Fibroblast of pulmonary artery (primary cell): ENCODE measurements at regions not wholly inside any gene's neighbourhood (a gene's known extent, or its start where the extent isn't known, plus 50 kb on each side); places are given as distances from the start of the nearest gene placed in this dataset.
"Not testable (repeated sequence)": the region's sequence is repeated elsewhere in the genome, so short reads cannot be mapped to it uniquely, and the experiment has no call there.

Experiments
- DNase-seq: peaks from one replicate; pipeline ENCODE4 v3.0.0-alpha.2; 2010; ENCODE audit warnings: low read depth
- H3K4me3 ChIP-seq: replicated peaks from 2 replicates; pipeline ENCODE4 v1.5.1; 2011; ENCODE audit warnings: low read depth, mild to moderate bottlenecking, control low read depth, low read length, moderate library complexity
- TF ChIP-seq, protein P1 (sequence below): IDR thresholded peaks from 2 replicates; pipeline ENCODE4 v1.5.1; 2011; ENCODE audit warnings: mild to moderate bottlenecking, control low read depth, low read length, inconsistent platforms; ENCODE audit errors: missing control alignments

- DNase-seq = no peak
- TF ChIP-seq, protein P1, sequence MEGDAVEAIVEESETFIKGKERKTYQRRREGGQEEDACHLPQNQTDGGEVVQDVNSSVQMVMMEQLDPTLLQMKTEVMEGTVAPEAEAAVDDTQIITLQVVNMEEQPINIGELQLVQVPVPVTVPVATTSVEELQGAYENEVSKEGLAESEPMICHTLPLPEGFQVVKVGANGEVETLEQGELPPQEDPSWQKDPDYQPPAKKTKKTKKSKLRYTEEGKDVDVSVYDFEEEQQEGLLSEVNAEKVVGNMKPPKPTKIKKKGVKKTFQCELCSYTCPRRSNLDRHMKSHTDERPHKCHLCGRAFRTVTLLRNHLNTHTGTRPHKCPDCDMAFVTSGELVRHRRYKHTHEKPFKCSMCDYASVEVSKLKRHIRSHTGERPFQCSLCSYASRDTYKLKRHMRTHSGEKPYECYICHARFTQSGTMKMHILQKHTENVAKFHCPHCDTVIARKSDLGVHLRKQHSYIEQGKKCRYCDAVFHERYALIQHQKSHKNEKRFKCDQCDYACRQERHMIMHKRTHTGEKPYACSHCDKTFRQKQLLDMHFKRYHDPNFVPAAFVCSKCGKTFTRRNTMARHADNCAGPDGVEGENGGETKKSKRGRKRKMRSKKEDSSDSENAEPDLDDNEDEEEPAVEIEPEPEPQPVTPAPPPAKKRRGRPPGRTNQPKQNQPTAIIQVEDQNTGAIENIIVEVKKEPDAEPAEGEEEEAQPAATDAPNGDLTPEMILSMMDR = no peak
- H3K4me3 ChIP-seq = no peak overlapping the region
These were observed 405.5 kb downstream of the UTRN start for GRCh38 chr6:144690666-144691065.

DNA sequence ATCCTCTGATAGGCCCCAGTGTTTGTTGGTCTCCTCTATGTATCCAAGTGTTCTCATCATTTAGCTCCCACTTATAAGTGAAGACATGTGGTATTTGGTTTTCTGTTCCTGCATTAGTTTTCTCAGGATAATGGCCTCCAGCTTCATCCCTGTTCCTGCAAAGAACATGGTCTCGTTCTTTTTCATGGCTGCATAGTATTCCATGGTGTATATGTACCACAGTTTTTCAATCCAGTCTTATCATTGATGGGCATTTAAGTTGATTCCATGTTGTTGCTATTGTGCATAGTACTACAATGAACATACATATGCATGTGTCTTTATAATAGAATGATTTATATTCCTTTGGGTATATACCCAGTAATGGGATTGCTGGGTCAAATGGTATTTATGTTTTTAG lies 406.9 kb downstream of the UTRN start:
- DNase-seq, H3K4me3 ChIP-seq: not testable (repeated sequence)

GRCh38 chr6:144695858-144696533 lies 410.9 kb downstream of the UTRN start:
- TF ChIP-seq, protein P1 = no peak
- DNase-seq = no peak

GRCh38 chr6:144696610-144697368 lies 411.7 kb downstream of the UTRN start:
- peak; percentile 7 for DNase-seq
- TF ChIP-seq, protein P1 = no peak

More at GRCh38 chr6:144695858-144696533, 410.9 kb downstream of the UTRN start:
- no peak overlapping the region for H3K4me3 ChIP-seq

GRCh38 chr6:144697369-144697760 lies 412.2 kb downstream of the UTRN start:
- TF ChIP-seq, protein P1 = no peak
- DNase-seq = no peak
- H3K4me3 ChIP-seq = no peak overlapping the region

More at GRCh38 chr6:144696610-144697368, 411.7 kb downstream of the UTRN start:
- H3K4me3 ChIP-seq = no peak overlapping the region

DNA sequence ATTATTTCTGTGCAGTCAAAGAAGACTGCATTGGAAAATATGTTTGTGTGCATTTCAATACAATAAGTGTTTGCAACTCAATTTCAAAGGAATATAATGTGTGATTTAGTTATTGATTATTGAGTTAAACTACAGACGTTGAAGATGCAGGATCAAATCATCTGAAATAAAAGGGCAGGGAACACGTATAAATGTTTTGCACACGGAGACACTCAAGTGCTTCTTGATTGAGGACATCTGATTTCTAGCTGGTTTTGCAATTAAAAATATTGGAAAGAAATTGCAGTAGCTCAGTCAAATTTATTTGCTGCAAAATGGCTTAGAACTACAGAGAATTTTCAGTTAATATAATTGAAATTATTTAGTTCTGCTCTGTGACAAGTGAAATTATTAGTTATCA lies 412.7 kb downstream of the UTRN start:
- H3K4me3 ChIP-seq = no peak overlapping the region
- TF ChIP-seq, protein P1 = no peak
- DNase-seq = no peak

- H3K4me3 ChIP-seq = no peak overlapping the region
- no peak for DNase-seq
- TF ChIP-seq, protein P1 = no peak
These were observed 417.6 kb downstream of the UTRN start for GRCh38 chr6:144702781-144703180.
